ENCODE measurements at regions not wholly inside any gene's neighbourhood (a gene's known extent, or its start where the extent isn't known, plus 50 kb on each side); places are given as distances from the start of the nearest gene placed in this dataset.
"Not testable (repeated sequence)": the region's sequence is repeated elsewhere in the genome, so short reads cannot be mapped to it uniquely, and the experiment has no call there.

GRCh38 chr10:22825841-22826240 lies 102.0 kb upstream of the ARMC3 start:
- ChIA-PET CTCF (interaction anchor here (0.6 kb wide), 1 partner anchor 97 kb away, joined by 3 read pairs; no protein-coding TSS in a partner anchor), POLR2A (no interaction called here)
- H3K9me3 Mint-ChIP-seq (ENCODE audit: unreplicated experiment): no peaks in the 10 kb centered on the region
- H3K4me3 Mint-ChIP-seq (ENCODE audit: unreplicated experiment): no peak overlapping the region
- BruUV-seq (replicated peaks): no TSS peak
- peaks cover 28% of the 10 kb centered on the region for H3K4me1 Mint-ChIP-seq (ENCODE audit: insufficient read depth, unreplicated experiment)
- TF ChIP-seq, protein P1, sequence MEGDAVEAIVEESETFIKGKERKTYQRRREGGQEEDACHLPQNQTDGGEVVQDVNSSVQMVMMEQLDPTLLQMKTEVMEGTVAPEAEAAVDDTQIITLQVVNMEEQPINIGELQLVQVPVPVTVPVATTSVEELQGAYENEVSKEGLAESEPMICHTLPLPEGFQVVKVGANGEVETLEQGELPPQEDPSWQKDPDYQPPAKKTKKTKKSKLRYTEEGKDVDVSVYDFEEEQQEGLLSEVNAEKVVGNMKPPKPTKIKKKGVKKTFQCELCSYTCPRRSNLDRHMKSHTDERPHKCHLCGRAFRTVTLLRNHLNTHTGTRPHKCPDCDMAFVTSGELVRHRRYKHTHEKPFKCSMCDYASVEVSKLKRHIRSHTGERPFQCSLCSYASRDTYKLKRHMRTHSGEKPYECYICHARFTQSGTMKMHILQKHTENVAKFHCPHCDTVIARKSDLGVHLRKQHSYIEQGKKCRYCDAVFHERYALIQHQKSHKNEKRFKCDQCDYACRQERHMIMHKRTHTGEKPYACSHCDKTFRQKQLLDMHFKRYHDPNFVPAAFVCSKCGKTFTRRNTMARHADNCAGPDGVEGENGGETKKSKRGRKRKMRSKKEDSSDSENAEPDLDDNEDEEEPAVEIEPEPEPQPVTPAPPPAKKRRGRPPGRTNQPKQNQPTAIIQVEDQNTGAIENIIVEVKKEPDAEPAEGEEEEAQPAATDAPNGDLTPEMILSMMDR (IDR thresholded peaks at IDR 0.05; ENCODE audit: unreplicated experiment): no peak
- DNase-seq (ENCODE audit: unreplicated experiment): no peak
- no peak overlapping the region for H3K27ac Mint-ChIP-seq (ENCODE audit: low read depth, unreplicated experiment)
- intact Hi-C loops (cut with micrococcal nuclease): loop anchor here (5.0 kb wide), 1 partner anchor 389 kb away; no protein-coding TSS in a partner anchor
- H3K27me3 Mint-ChIP-seq (ENCODE audit: insufficient read depth, unreplicated experiment): no peaks in the 10 kb centered on the region
- H3K36me3 Mint-ChIP-seq (ENCODE audit: insufficient read depth, unreplicated experiment): peaks cover 6% of the 10 kb centered on the region

DNA sequence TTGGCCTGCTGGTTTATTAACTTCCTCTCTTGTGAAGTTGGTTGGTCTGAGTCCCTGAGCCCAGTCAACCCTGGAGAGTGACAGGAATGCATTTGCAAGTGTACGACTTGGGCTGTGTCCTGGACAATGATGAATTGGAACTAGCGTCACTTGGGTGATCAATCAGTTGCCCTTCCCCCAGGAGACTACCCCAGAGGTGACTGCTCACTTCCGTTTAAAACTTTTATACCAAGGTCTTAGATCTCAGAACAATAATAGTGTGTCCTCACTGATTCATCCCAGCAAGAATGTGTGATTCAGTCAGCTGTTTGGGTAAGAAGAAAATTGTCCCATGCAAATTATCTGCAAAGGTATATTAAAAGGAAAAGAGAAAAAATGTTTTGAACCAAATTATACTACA lies 102.9 kb upstream of the ARMC3 start:
- Mint-ChIP-seq H3K4me3 (ENCODE audit: unreplicated experiment) (no peak overlapping the region), H3K4me1 (ENCODE audit: insufficient read depth, unreplicated experiment) (peaks cover 28% of the 10 kb centered on the region)

GRCh38 chr10:22824520-22824919 lies 103.3 kb upstream of the ARMC3 start:
- BruUV-seq (replicated peaks): no TSS peak
- ChIA-PET POLR2A (no interaction called here), CTCF (interaction anchor here (0.6 kb wide), 1 partner anchor 496 kb away, joined by 3 read pairs; no protein-coding TSS in a partner anchor)
- TF ChIP-seq, protein P1 (IDR thresholded peaks at IDR 0.05; ENCODE audit: unreplicated experiment): no peak
- H3K4me3 Mint-ChIP-seq (ENCODE audit: unreplicated experiment): no peak overlapping the region
- DNase-seq (ENCODE audit: unreplicated experiment): no peak
- no peaks in the 10 kb centered on the region for H3K27me3 Mint-ChIP-seq (ENCODE audit: insufficient read depth, unreplicated experiment)
- no peak overlapping the region for H3K27ac Mint-ChIP-seq (ENCODE audit: low read depth, unreplicated experiment)
- intact Hi-C loops (cut with micrococcal nuclease): loop anchor here (5.0 kb wide), 1 partner anchor 832 kb away; no protein-coding TSS in a partner anchor
- H3K36me3 Mint-ChIP-seq (ENCODE audit: insufficient read depth, unreplicated experiment): peaks cover 6% of the 10 kb centered on the region
- H3K4me1 Mint-ChIP-seq (ENCODE audit: insufficient read depth, unreplicated experiment): peaks cover 28% of the 10 kb centered on the region
- no peaks in the 10 kb centered on the region for H3K9me3 Mint-ChIP-seq (ENCODE audit: unreplicated experiment)

More for the DNA sequence above, 102.9 kb upstream of the ARMC3 start:
- peak; percentile 33 for DNase-seq (ENCODE audit: unreplicated experiment)
- Mint-ChIP-seq H3K9me3 (ENCODE audit: unreplicated experiment) (no peaks in the 10 kb centered on the region), H3K27ac (ENCODE audit: low read depth, unreplicated experiment) (no peak overlapping the region), H3K36me3 (ENCODE audit: insufficient read depth, unreplicated experiment) (peaks cover 6% of the 10 kb centered on the region), H3K27me3 (ENCODE audit: insufficient read depth, unreplicated experiment) (no peaks in the 10 kb centered on the region)
- CTCF ChIA-PET: no interaction called here
- intact Hi-C loops (cut with micrococcal nuclease): loop anchor here (5.0 kb wide), 2 partner anchors 388 to 833 kb away; no protein-coding TSS in a partner anchor
- POLR2A ChIA-PET: no interaction called here
- TF ChIP-seq, protein P1 (IDR thresholded peaks at IDR 0.05; ENCODE audit: unreplicated experiment): no peak
- no TSS peak for BruUV-seq (replicated peaks)

GRCh38 chr10:22823109-22823508 lies 104.7 kb upstream of the ARMC3 start:
- POLR2A ChIA-PET: interaction anchor here (1.1 kb wide), 1 partner anchor 9 kb away, joined by 3 read pairs; no protein-coding TSS in a partner anchor
- Mint-ChIP-seq H3K27me3 (ENCODE audit: insufficient read depth, unreplicated experiment) (no peaks in the 10 kb centered on the region), H3K27ac (ENCODE audit: low read depth, unreplicated experiment) (peak overlapping the region; percentile 19), H3K4me3 (ENCODE audit: unreplicated experiment) (no peak overlapping the region), H3K36me3 (ENCODE audit: insufficient read depth, unreplicated experiment) (peaks cover 6% of the 10 kb centered on the region), H3K9me3 (ENCODE audit: unreplicated experiment) (no peaks in the 10 kb centered on the region), H3K4me1 (ENCODE audit: insufficient read depth, unreplicated experiment) (peaks cover 15% of the 10 kb centered on the region)
- intact Hi-C loops (cut with micrococcal nuclease): loop anchor here (5.0 kb wide), 1 partner anchor 831 kb away; no protein-coding TSS in a partner anchor
- DNase-seq (ENCODE audit: unreplicated experiment): peak; percentile 70
- CTCF ChIA-PET: interaction anchor here (1.2 kb wide), 1 partner anchor 141 kb away, joined by 3 read pairs; no protein-coding TSS in a partner anchor
- no TSS peak for BruUV-seq (replicated peaks)
- TF ChIP-seq, protein P1 (IDR thresholded peaks at IDR 0.05; ENCODE audit: unreplicated experiment): no peak

GRCh38 chr10:22821921-22822320 lies 105.9 kb upstream of the ARMC3 start:
- not testable (repeated sequence) for H3K27me3 Mint-ChIP-seq (ENCODE audit: insufficient read depth, unreplicated experiment); DNase-seq (ENCODE audit: unreplicated experiment); H3K36me3 Mint-ChIP-seq (ENCODE audit: insufficient read depth, unreplicated experiment); H3K9me3 Mint-ChIP-seq (ENCODE audit: unreplicated experiment); BruUV-seq (replicated peaks); H3K27ac Mint-ChIP-seq (ENCODE audit: low read depth, unreplicated experiment); H3K4me3 Mint-ChIP-seq (ENCODE audit: unreplicated experiment)
- ChIA-PET POLR2A (interaction anchor here (0.7 kb wide), 1 partner anchor 110 kb away, joined by 3 read pairs; no protein-coding TSS in a partner anchor), CTCF (interaction anchor here (1.2 kb wide), 1 partner anchor 140 kb away, joined by 3 read pairs; no protein-coding TSS in a partner anchor)
- intact Hi-C loops (cut with micrococcal nuclease): loop anchor here (5.0 kb wide), 1 partner anchor 830 kb away; no protein-coding TSS in a partner anchor
- peaks cover 15% of the 10 kb centered on the region for H3K4me1 Mint-ChIP-seq (ENCODE audit: insufficient read depth, unreplicated experiment)
